Parathyroid adenoma (tissue), 2 donors: ENCODE measurements at regions not wholly inside any gene's neighbourhood (a gene's known extent, or its start where the extent isn't known, plus 50 kb on each side); places are given as distances from the start of the nearest gene placed in this dataset.

Source experiments
- H2AFZ ChIP-seq: fragments of 300-600 bp; sonication (generic); one replicate; pipeline ENCODE4 v1.7.0; 2017; ENCODE audit warnings: antibody characterized with exemption, mild to moderate bottlenecking
- H3K27ac ChIP-seq: fragments of 300-600 bp; sonication (generic); one replicate; pipeline ENCODE4 v1.7.0; 2017
- H3K27me3 ChIP-seq: fragments of 300-600 bp; sonication (generic); one replicate; pipeline ENCODE4 v1.7.0; 2017; ENCODE audit warnings: low read length; ENCODE audit not compliant: control insufficient read depth, insufficient read depth
- H3K36me3 ChIP-seq: fragments of 300-600 bp; sonication (generic); one replicate; pipeline ENCODE4 v1.7.0; 2017; ENCODE audit warnings: low read length; ENCODE audit not compliant: control insufficient read depth, insufficient read depth
- H3K4me1 ChIP-seq: fragments of 300-600 bp; sonication (generic); one replicate; pipeline ENCODE4 v1.7.0; 2017; ENCODE audit warnings: control low read depth
- H3K4me2 ChIP-seq: fragments of 300-600 bp; sonication (generic); one replicate; pipeline ENCODE4 v1.7.0; 2017; ENCODE audit warnings: low read length
- H3K4me3 ChIP-seq: fragments of 300-600 bp; sonication (generic); one replicate; pipeline ENCODE4 v1.7.0; 2017; ENCODE audit warnings: low read depth, low read length
- H3K79me2 ChIP-seq: fragments of 300-600 bp; sonication (generic); one replicate; pipeline ENCODE4 v1.7.0; 2017; ENCODE audit warnings: control low read depth
- H3K9ac ChIP-seq: fragments of 300-600 bp; sonication (generic); one replicate; pipeline ENCODE4 v1.7.0; 2017; ENCODE audit warnings: mild to moderate bottlenecking
- H3K9me3 ChIP-seq: fragments of 300-600 bp; sonication (generic); one replicate; pipeline ENCODE4 v1.7.0; 2017; ENCODE audit warnings: low read length; ENCODE audit not compliant: control insufficient read depth
- CTCF ChIP-seq: fragments of 300-600 bp; sonication (generic); IDR thresholded peaks from one replicate; pipeline ENCODE4 v1.7.0; 2017; ENCODE audit warnings: antibody characterized with exemption, mild to moderate bottlenecking
- donor health status: primary hyperparathyroidism.

GRCh38 chr12:40622246-40622838 lies 69.9 kb upstream of the CNTN1 start:
- H3K4me1 ChIP-seq: no peaks in the 10 kb centered on the region
- no peaks in the 10 kb centered on the region for H3K36me3 ChIP-seq
- H3K4me3 ChIP-seq: no peak overlapping the region
- H3K4me2 ChIP-seq: no peak overlapping the region
- no peak overlapping the region for H3K27ac ChIP-seq
- no peak overlapping the region for H2AFZ ChIP-seq
- H3K79me2 ChIP-seq: no peaks in the 10 kb centered on the region
- TF ChIP-seq CTCF: peak; percentile 65
- H3K27me3 ChIP-seq: no peaks in the 10 kb centered on the region
- H3K9ac ChIP-seq: no peak overlapping the region
- H3K9me3 ChIP-seq: no peaks in the 10 kb centered on the region

- no peak for TF ChIP-seq CTCF
- Histone ChIP-seq H3K9ac (no peak overlapping the region), H2AFZ (no peak overlapping the region), H3K79me2 (no peaks in the 10 kb centered on the region), H3K4me1 (no peaks in the 10 kb centered on the region), H3K36me3 (no peaks in the 10 kb centered on the region), H3K27me3 (no peaks in the 10 kb centered on the region), H3K4me2 (no peak overlapping the region), H3K9me3 (no peaks in the 10 kb centered on the region), H3K27ac (no peak overlapping the region), H3K4me3 (no peak overlapping the region)
Measured at GRCh38 chr12:40632171-40632570, 60.1 kb upstream of the CNTN1 start.

- no peaks in the 10 kb centered on the region for H3K79me2 ChIP-seq
- H3K4me1 ChIP-seq: no peaks in the 10 kb centered on the region
- H3K4me3 ChIP-seq: no peak overlapping the region
- no peak for TF ChIP-seq CTCF
- no peak overlapping the region for H3K27ac ChIP-seq
- H3K27me3 ChIP-seq: no peaks in the 10 kb centered on the region
- H3K4me2 ChIP-seq: no peak overlapping the region
- no peak overlapping the region for H3K9ac ChIP-seq
- H3K9me3 ChIP-seq: no peaks in the 10 kb centered on the region
- no peak overlapping the region for H2AFZ ChIP-seq
- H3K36me3 ChIP-seq: no peaks in the 10 kb centered on the region
Measured at GRCh38 chr12:40632933-40633332, 59.3 kb upstream of the CNTN1 start.

- Histone ChIP-seq H2AFZ (no peak overlapping the region), H3K79me2 (no peaks in the 10 kb centered on the region), H3K27me3 (no peaks in the 10 kb centered on the region), H3K4me1 (no peaks in the 10 kb centered on the region), H3K27ac (no peak overlapping the region), H3K9ac (no peak overlapping the region), H3K9me3 (no peaks in the 10 kb centered on the region), H3K36me3 (no peaks in the 10 kb centered on the region), H3K4me2 (no peak overlapping the region), H3K4me3 (no peak overlapping the region)
- no peak for TF ChIP-seq CTCF
Measured at GRCh38 chr12:40634517-40635131, 57.6 kb upstream of the CNTN1 start.
